Endothelial cell of umbilical vein (primary cell): ENCODE measurements at regions not wholly inside any gene's neighbourhood (a gene's known extent, or its start where the extent isn't known, plus 50 kb on each side); places are given as distances from the start of the nearest gene placed in this dataset.

Experiments used
- BruUV-seq: library from RNA; stranded (reverse); fragments of 400-500 nt; replicated peaks from 2 replicates; lab custom pipeline; 2021; lab: Mats Ljungman, UMichigan
- CTCF ChIA-PET: fragments of 300-600, 350-600 bp; sonication (Branson Sonifier 250); formaldehyde crosslinking; loops from one replicate; lab custom pipeline; 2021; ENCODE audit warnings: antibody characterized with exemption, inconsistent platforms; lab: Charles Lee
- POLR2A ChIA-PET: fragments of 300-600, 350-600 bp; sonication (Branson Sonifier 250); formaldehyde crosslinking; loops from one replicate; lab custom pipeline; 2021; ENCODE audit warnings: antibody characterized with exemption, inconsistent platforms; lab: Charles Lee
- DNase-seq: peaks from one replicate; pipeline ENCODE4 v3.0.0-alpha.2; 2011; ENCODE audit warnings: low read depth, low spot score
- FAIRE-seq: peaks from 2 replicates; lab custom pipeline; 2011; peaks lifted over from hg19 to GRCh38; lab: Jason Lieb, UNC
- H2AFZ ChIP-seq: 2 replicates; pipeline ENCODE4 v1.6.0; 2012; ENCODE audit warnings: low read depth, low read length, control low read depth, inconsistent platforms
- H3K27ac ChIP-seq: 2 replicates; pipeline ENCODE4 v1.5.1; 2011; ENCODE audit warnings: low read depth, mild to moderate bottlenecking, control low read depth, low read length, moderate library complexity; ENCODE audit not compliant: insufficient read depth
- H3K27me3 ChIP-seq, 2 experiments: 2 replicates each; pipeline versions ENCODE4 v1.6.0 to v1.6.1; 2011; ENCODE audit warnings: low read length in 2 of 2, mixed read lengths in 1 of 2; ENCODE audit not compliant: control insufficient read depth in 2 of 2, insufficient read depth in 2 of 2
- H3K36me3 ChIP-seq, 2 experiments: 2 replicates in 1 of 2; 3 replicates in 1 of 2; pipeline ENCODE4 v1.5.1; 2011; ENCODE audit warnings: low read length in 2 of 2, mild to moderate bottlenecking in 1 of 2, moderate library complexity in 1 of 2; ENCODE audit not compliant: control insufficient read depth in 2 of 2, insufficient read depth in 2 of 2; ENCODE audit errors: extremely low read depth in 1 of 2
- H3K4me1 ChIP-seq: 3 replicates; pipeline ENCODE4 v1.5.1; 2011; ENCODE audit warnings: mild to moderate bottlenecking, low read length; ENCODE audit not compliant: control insufficient read depth, insufficient read depth; ENCODE audit errors: extremely low read depth
- H3K4me2 ChIP-seq: 2 replicates; pipeline ENCODE4 v1.6.1; 2011; ENCODE audit warnings: low read length, control low read depth, mixed read lengths; ENCODE audit not compliant: insufficient read depth
- H3K4me3 ChIP-seq, 3 experiments: fragments of 200-600 bp in 1 of 3; sonication (generic), shearing (Covaris generic) in 1 of 3; replicated peaks in 1 of 3; 2 replicates each; pipeline ENCODE4 v1.5.1; 2011 to 2016; ENCODE audit warnings: control low read depth in 3 of 3, low read length in 3 of 3, mild to moderate bottlenecking in 2 of 3, inconsistent platforms in 1 of 3, low read depth in 1 of 3, moderate library complexity in 1 of 3; ENCODE audit not compliant: insufficient read depth in 1 of 3
- H3K79me2 ChIP-seq: 2 replicates; pipeline ENCODE4 v1.6.0; 2012; ENCODE audit warnings: low read length, inconsistent platforms; ENCODE audit not compliant: control insufficient read depth, insufficient read depth
- H3K9ac ChIP-seq: replicated peaks from 2 replicates; pipeline ENCODE3; 2011; ENCODE audit warnings: low read length, control low read depth; ENCODE audit not compliant: insufficient read depth; ENCODE audit errors: extremely low read depth
- H3K9me1 ChIP-seq: replicated peaks from 3 replicates; pipeline ENCODE4 v1.6.0; 2011; ENCODE audit warnings: mild to moderate bottlenecking, low read length; ENCODE audit not compliant: control insufficient read depth, insufficient read depth; ENCODE audit errors: extremely low read depth
- H3K9me3 ChIP-seq: replicated peaks from 2 replicates; pipeline ENCODE4 v1.5.1; 2012; ENCODE audit warnings: low read length, inconsistent platforms; ENCODE audit not compliant: control insufficient read depth, insufficient read depth
- H4K20me1 ChIP-seq: replicated peaks from 2 replicates; pipeline ENCODE3; 2011; ENCODE audit warnings: mild to moderate bottlenecking, low read length; ENCODE audit not compliant: control insufficient read depth, insufficient read depth; ENCODE audit errors: extremely low read depth
- CTCF ChIP-seq, 2 donors: IDR thresholded peaks; 1 replicate in 1 of 2; 2 replicates in 1 of 2; pipeline ENCODE4 v1.5.1; 2011; ENCODE audit warnings: low read length in 2 of 2, mild to moderate bottlenecking in 2 of 2, moderate library complexity in 2 of 2, control low read depth in 1 of 2, inconsistent platforms in 1 of 2, low read depth in 1 of 2; ENCODE audit not compliant: insufficient read depth in 1 of 2; ENCODE audit errors: extremely low read depth in 1 of 2
- EZH2 ChIP-seq: IDR thresholded peaks from 2 replicates; pipeline ENCODE4 v1.6.1; 2012; ENCODE audit warnings: borderline replicate concordance, low read depth, mild to moderate bottlenecking, moderate library complexity, low read length, inconsistent platforms; ENCODE audit not compliant: severe bottlenecking
- FOS ChIP-seq: IDR thresholded peaks from 2 replicates; pipeline ENCODE4 v1.6.1; 2011; ENCODE audit warnings: mild to moderate bottlenecking, low read length, moderate library complexity, borderline replicate concordance; ENCODE audit not compliant: insufficient read depth
- GATA2 ChIP-seq: IDR thresholded peaks from 2 replicates; pipeline ENCODE4 v1.7.0; 2011; ENCODE audit warnings: low read depth, mild to moderate bottlenecking, moderate library complexity, mixed read lengths, low read length; ENCODE audit not compliant: insufficient read length, insufficient read depth
- JUN ChIP-seq: IDR thresholded peaks from 2 replicates; pipeline ENCODE4 v1.6.1; 2011; ENCODE audit warnings: borderline replicate concordance, low read depth; ENCODE audit not compliant: insufficient read length, insufficient read depth
- MAX ChIP-seq: IDR thresholded peaks from 2 replicates; pipeline ENCODE4 v1.6.1; 2011; ENCODE audit not compliant: insufficient read depth, insufficient read length
- MYC ChIP-seq: IDR thresholded peaks from one replicate; pipeline ENCODE4 v1.6.1; 2011; ENCODE audit warnings: mild to moderate bottlenecking, low read depth, low read length
- POLR2A ChIP-seq: IDR thresholded peaks from 2 replicates; pipeline ENCODE4 v1.6.1; 2012; ENCODE audit warnings: low read depth, mild to moderate bottlenecking, control low read depth, low read length
- POLR2AphosphoS5 ChIP-seq: IDR thresholded peaks from 2 replicates; pipeline ENCODE4 v1.6.1; 2012; ENCODE audit warnings: low read depth, mild to moderate bottlenecking, control low read depth, low read length, moderate library complexity; ENCODE audit not compliant: insufficient read depth
- dilution Hi-C: fragments of 300-500 bp; cut with MboI; formaldehyde crosslinking; loops from one replicate; pipeline ENCODE4 v1.15.0; 2019; ENCODE audit warnings: low sequenced_read_pairs; ENCODE audit not compliant: extremely low pct_ligation_motif_present
- intact Hi-C: fragments of 100-400 bp; cut with micrococcal nuclease; formaldehyde crosslinking; loops from one replicate; pipeline ENCODE4 v1.10.0; 2022

GRCh38 chr3:94968519-94968918, 905.7 kb downstream of the NSUN3 start:
- Histone ChIP-seq H3K4me2 (no peak overlapping the region), H3K4me1 (no peaks in the 10 kb centered on the region), H3K4me3 (no peak overlapping the region), H3K9me1 (no peaks in the 10 kb centered on the region), H4K20me1 (no peaks in the 10 kb centered on the region), H3K27ac (no peak overlapping the region), H3K79me2 (no peaks in the 10 kb centered on the region), H3K27me3 (no peaks in the 10 kb centered on the region), H3K36me3 (no peaks in the 10 kb centered on the region), H3K9me3 (peaks cover 2% of the 10 kb centered on the region), H3K9ac (no peak overlapping the region), H2AFZ (no peak overlapping the region)
- ChIA-PET CTCF (no interaction called here), POLR2A (no interaction called here)
- intact Hi-C loops, result no loop called here
- no peak for TF ChIP-seq POLR2A
- TF ChIP-seq GATA2, result no peak
- no peak for TF ChIP-seq EZH2
- no peak for TF ChIP-seq JUN
- no peak for TF ChIP-seq FOS
- no peak for TF ChIP-seq CTCF (IDR thresholded peaks at IDR 0.05; ENCODE audit: extremely low read depth in 1 of 2, insufficient read depth in 1 of 2, low read depth in 1 of 2, low read length in 2 of 2)
- TF ChIP-seq MAX, result no peak
- TF ChIP-seq POLR2AphosphoS5, result no peak
- TF ChIP-seq MYC, result no peak
- dilution Hi-C loops, result no loop called here
- BruUV-seq, result no TSS peak
- no peak for FAIRE-seq
- no peak for DNase-seq
